Mesothelial cell of epicardium (in vitro differentiated cells): ENCODE measurements at regions not wholly inside any gene's neighbourhood (a gene's known extent, or its start where the extent isn't known, plus 50 kb on each side); places are given as distances from the start of the nearest gene placed in this dataset.
"Not testable (repeated sequence)": the region's sequence is repeated elsewhere in the genome, so short reads cannot be mapped to it uniquely, and the experiment has no call there.

Source experiments
- DNase-seq, 2 experiments: peaks; one replicate each; pipeline ENCODE4 v3.0.0; 2021; ENCODE audit warnings: low spot score in 2 of 2; ENCODE audit not compliant: unreplicated experiment in 2 of 2
- H3K27ac Mint-ChIP-seq: 2 replicates; pipeline ENCODE4 v1.8.0; 2021; ENCODE audit warnings: mixed read lengths
- H3K27me3 Mint-ChIP-seq: 2 replicates; pipeline ENCODE4 v1.8.0; 2021; ENCODE audit warnings: low read depth, mixed read lengths
- H3K36me3 Mint-ChIP-seq: 2 replicates; pipeline ENCODE4 v1.8.0; 2021; ENCODE audit warnings: mixed read lengths
- H3K4me1 Mint-ChIP-seq: 2 replicates; pipeline ENCODE4 v1.8.0; 2021; ENCODE audit warnings: mixed read lengths
- H3K4me3 Mint-ChIP-seq: 2 replicates; pipeline ENCODE4 v1.8.0; 2021; ENCODE audit warnings: mild to moderate bottlenecking, moderate library complexity, mixed read lengths
- H3K9me3 Mint-ChIP-seq: 2 replicates; pipeline ENCODE4 v1.8.0; 2021; ENCODE audit warnings: mixed read lengths
- CTCF ChIP-seq: fragments of 200-600 bp; sonication (generic); IDR thresholded peaks from one replicate; pipeline ENCODE4 v1.5.0; 2021; ENCODE audit warnings: antibody characterized with exemption; ENCODE audit not compliant: unreplicated experiment

GRCh38 chr3:132136334-132136716 lies 101.5 kb upstream of the CPNE4 start:
- no peak overlapping the region for H3K27ac Mint-ChIP-seq
- no peak for TF ChIP-seq CTCF
- no peak overlapping the region for H3K4me3 Mint-ChIP-seq
- peaks cover 27% of the 10 kb centered on the region for H3K27me3 Mint-ChIP-seq
- no peak for DNase-seq
- peaks cover 4% of the 10 kb centered on the region for H3K9me3 Mint-ChIP-seq
- H3K36me3 Mint-ChIP-seq = no peaks in the 10 kb centered on the region
- H3K4me1 Mint-ChIP-seq = no peaks in the 10 kb centered on the region

- Mint-ChIP-seq H3K27me3 (peaks cover 27% of the 10 kb centered on the region), H3K4me3 (peak overlapping the region; percentile 33)
- H3K27ac Mint-ChIP-seq, DNase-seq, H3K4me1 Mint-ChIP-seq, H3K36me3 Mint-ChIP-seq, H3K9me3 Mint-ChIP-seq: not testable (repeated sequence)
These were observed 102.1 kb upstream of the CPNE4 start for GRCh38 chr3:132136902-132137301.

- Mint-ChIP-seq H3K27me3 (peaks cover 7% of the 10 kb centered on the region), H3K9me3 (no peaks in the 10 kb centered on the region), H3K4me3 (no peak overlapping the region), H3K27ac (no peak overlapping the region), H3K4me1 (no peaks in the 10 kb centered on the region), H3K36me3 (no peaks in the 10 kb centered on the region)
- TF ChIP-seq CTCF = no peak
- no peak for DNase-seq
These were observed 111.0 kb upstream of the CPNE4 start for GRCh38 chr3:132145833-132146232.

- Mint-ChIP-seq H3K9me3 (no peaks in the 10 kb centered on the region), H3K27ac (no peak overlapping the region), H3K4me1 (no peaks in the 10 kb centered on the region), H3K4me3 (no peak overlapping the region), H3K36me3 (no peaks in the 10 kb centered on the region), H3K27me3 (peaks cover 27% of the 10 kb centered on the region)
- no peak for TF ChIP-seq CTCF
- no peak for DNase-seq
These were observed 119.8 kb upstream of the CPNE4 start for GRCh38 chr3:132154619-132155018.

GRCh38 chr3:132159145-132159544 lies 124.3 kb upstream of the CPNE4 start:
- no peak overlapping the region for H3K27ac Mint-ChIP-seq
- no peaks in the 10 kb centered on the region for H3K4me1 Mint-ChIP-seq
- H3K4me3 Mint-ChIP-seq = no peak overlapping the region
- no peak for TF ChIP-seq CTCF
- no peak for DNase-seq
- peaks cover 27% of the 10 kb centered on the region for H3K27me3 Mint-ChIP-seq
- no peaks in the 10 kb centered on the region for H3K36me3 Mint-ChIP-seq
- no peaks in the 10 kb centered on the region for H3K9me3 Mint-ChIP-seq

GRCh38 chr3:132160198-132160597 lies 125.4 kb upstream of the CPNE4 start:
- no peaks in the 10 kb centered on the region for H3K36me3 Mint-ChIP-seq
- no peak for TF ChIP-seq CTCF
- no peaks in the 10 kb centered on the region for H3K4me1 Mint-ChIP-seq
- no peak overlapping the region for H3K4me3 Mint-ChIP-seq
- H3K9me3 Mint-ChIP-seq = no peaks in the 10 kb centered on the region
- H3K27me3 Mint-ChIP-seq = peaks cover 22% of the 10 kb centered on the region
- no peak overlapping the region for H3K27ac Mint-ChIP-seq
- DNase-seq = no peak
